ENCODE measurements at regions not wholly inside any gene's neighbourhood (a gene's known extent, or its start where the extent isn't known, plus 50 kb on each side); places are given as distances from the start of the nearest gene placed in this dataset.

GRCh38 chrX:125378205-125378604 is 58.5 kb downstream of the TEX13C start:
- TF ChIP-seq SP1 (IDR thresholded peaks at IDR 0.05) (no peak), SUZ12 (IDR thresholded peaks at IDR 0.05) (no peak), CTBP1 (IDR thresholded peaks at IDR 0.05; ENCODE audit: borderline replicate concordance) (no peak)
- TF ChIP-seq, protein P1, sequence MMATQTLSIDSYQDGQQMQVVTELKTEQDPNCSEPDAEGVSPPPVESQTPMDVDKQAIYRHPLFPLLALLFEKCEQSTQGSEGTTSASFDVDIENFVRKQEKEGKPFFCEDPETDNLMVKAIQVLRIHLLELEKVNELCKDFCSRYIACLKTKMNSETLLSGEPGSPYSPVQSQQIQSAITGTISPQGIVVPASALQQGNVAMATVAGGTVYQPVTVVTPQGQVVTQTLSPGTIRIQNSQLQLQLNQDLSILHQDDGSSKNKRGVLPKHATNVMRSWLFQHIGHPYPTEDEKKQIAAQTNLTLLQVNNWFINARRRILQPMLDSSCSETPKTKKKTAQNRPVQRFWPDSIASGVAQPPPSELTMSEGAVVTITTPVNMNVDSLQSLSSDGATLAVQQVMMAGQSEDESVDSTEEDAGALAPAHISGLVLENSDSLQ (IDR thresholded peaks at IDR 0.05): 0 out of 2 replicates have a peak, but pooled peaks have one; percentile 6
- CTCF ChIA-PET: no interaction called here
- DNase-seq (ENCODE audit: extremely low spot score): no peak
- POLR2A ChIA-PET: no interaction called here

DNA sequence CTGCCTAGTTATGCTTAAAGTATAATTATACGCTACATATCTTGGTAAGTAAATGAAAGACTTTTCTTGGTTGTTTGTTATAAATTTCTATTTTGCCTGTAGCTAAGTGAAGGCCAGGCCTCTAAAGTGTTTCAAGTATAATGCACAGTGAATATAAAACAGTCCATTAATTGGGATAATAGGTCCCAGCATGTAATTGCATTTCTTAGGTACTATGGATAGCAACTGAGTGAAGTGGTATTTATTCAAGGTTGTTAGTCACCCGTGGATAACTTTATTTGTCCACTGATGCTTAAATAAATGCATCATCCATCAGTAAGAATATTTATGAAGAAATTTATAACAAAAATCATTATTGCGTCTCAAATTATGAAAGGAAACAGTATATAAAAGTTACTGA is 59.1 kb downstream of the TEX13C start:
- DNase-seq (ENCODE audit: extremely low spot score): no peak
- no peak for TF ChIP-seq FOXK2 (IDR thresholded peaks at IDR 0.05)
- no peak for TF ChIP-seq FOXM1 (IDR thresholded peaks at IDR 0.05; ENCODE audit: borderline replicate concordance)
- no peak for TF ChIP-seq ARNT (IDR thresholded peaks at IDR 0.05)
- TF ChIP-seq FOXA1 (IDR thresholded peaks at IDR 0.05): no peak
- no peak for TF ChIP-seq L3MBTL2 (conservative IDR thresholded peaks at IDR 0.05)
- no peak for TF ChIP-seq HDGF (IDR thresholded peaks at IDR 0.05; ENCODE audit: borderline replicate concordance)
- no peak for TF ChIP-seq TARDBP (IDR thresholded peaks at IDR 0.05)
- no peak for TF ChIP-seq BHLHE40 (IDR thresholded peaks at IDR 0.05; ENCODE audit: borderline replicate concordance)
- TF ChIP-seq NFRKB (IDR thresholded peaks at IDR 0.05): no peak
- POLR2A ChIA-PET: no interaction called here
- CTCF ChIA-PET: no interaction called here

DNA sequence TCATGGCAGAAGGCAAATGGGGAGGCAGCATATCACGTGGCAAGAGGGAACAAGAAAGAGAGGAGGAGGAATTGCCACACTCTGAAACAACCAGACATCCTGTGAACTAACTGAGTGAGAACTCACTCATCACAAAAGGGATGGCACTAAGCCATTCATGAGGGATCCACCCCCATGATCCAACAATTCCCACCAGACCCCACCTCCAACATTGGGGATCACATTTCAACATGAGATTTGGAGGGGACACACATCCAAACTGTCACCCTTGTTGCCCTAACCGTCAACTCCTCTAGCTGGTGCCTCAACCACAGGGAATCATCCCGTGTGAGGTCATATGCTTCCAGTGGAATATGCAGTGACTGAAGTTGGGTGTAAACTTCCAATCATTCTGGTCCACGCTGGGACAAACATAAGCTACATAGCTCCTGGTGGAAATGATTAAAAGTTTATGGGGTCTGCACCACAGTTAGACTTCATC is 62.5 kb downstream of the TEX13C start:
- ChIA-PET CTCF (no interaction called here), POLR2A (no interaction called here)
- no peak for DNase-seq (ENCODE audit: extremely low spot score)
- no peak for TF ChIP-seq FOXM1 (IDR thresholded peaks at IDR 0.05; ENCODE audit: borderline replicate concordance)
- no peak for TF ChIP-seq NFRKB (IDR thresholded peaks at IDR 0.05)
- no peak for TF ChIP-seq ZNF384 (IDR thresholded peaks at IDR 0.05)
- TF ChIP-seq, protein P1 (IDR thresholded peaks at IDR 0.05): no peak
- TF ChIP-seq SUZ12 (IDR thresholded peaks at IDR 0.05): no peak

DNA sequence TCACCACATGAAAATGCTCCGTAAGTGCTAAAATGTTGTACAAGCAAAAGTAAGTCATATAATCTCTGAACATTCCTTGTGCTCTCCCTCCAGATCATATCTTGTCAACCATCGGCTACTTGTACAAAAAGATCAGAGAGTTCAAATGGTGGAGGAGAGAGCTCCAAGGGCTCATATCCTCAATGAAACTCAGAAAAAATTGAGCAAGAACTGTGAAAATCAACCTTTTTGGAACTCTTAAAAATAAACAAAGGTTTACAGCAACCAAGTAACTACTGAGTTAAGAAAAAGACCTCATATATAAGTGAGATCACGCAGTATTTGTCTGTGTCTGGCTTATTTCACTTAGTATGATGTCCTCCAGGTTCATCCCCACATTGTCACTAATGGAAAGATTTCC is 63.2 kb downstream of the TEX13C start:
- no peak for DNase-seq (ENCODE audit: extremely low spot score)
- TF ChIP-seq LEF1 (IDR thresholded peaks at IDR 0.05; ENCODE audit: borderline replicate concordance) (no peak), ZNF384 (IDR thresholded peaks at IDR 0.05) (no peak), SUZ12 (IDR thresholded peaks at IDR 0.05) (no peak), HDGF (IDR thresholded peaks at IDR 0.05; ENCODE audit: borderline replicate concordance) (no peak), FOXK2 (IDR thresholded peaks at IDR 0.05) (no peak), SP1 (IDR thresholded peaks at IDR 0.05) (no peak), CTBP1 (IDR thresholded peaks at IDR 0.05; ENCODE audit: borderline replicate concordance) (no peak), ELF4 (IDR thresholded peaks at IDR 0.05) (no peak), FOXM1 (IDR thresholded peaks at IDR 0.05; ENCODE audit: borderline replicate concordance) (no peak), L3MBTL2 (conservative IDR thresholded peaks at IDR 0.05) (no peak), TARDBP (IDR thresholded peaks at IDR 0.05) (no peak), BHLHE40 (IDR thresholded peaks at IDR 0.05; ENCODE audit: borderline replicate concordance) (no peak), ARNT (IDR thresholded peaks at IDR 0.05) (no peak), FOXA1 (IDR thresholded peaks at IDR 0.05) (no peak), NFRKB (IDR thresholded peaks at IDR 0.05) (no peak)
- TF ChIP-seq, protein P1 (IDR thresholded peaks at IDR 0.05): no peak
- ChIA-PET POLR2A (no interaction called here), CTCF (no interaction called here)

DNA sequence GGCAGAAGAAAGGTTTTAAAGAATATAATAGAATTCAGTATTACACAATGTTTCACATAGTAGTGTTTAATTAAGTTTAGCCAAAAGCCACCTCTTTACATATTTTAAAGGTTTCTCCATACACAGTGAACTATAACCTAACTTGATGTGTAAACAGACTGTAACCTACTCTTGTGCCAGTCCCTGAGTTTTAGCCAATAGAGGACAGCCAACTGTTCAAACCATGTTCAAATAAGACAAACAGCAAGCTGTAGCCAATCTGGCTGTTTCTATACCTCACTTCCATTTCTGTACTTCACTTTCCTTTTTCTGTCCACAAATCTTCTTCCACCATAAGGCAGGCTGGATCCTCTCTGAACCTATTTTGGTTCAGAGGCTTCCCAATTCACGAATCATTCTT is 65.2 kb downstream of the TEX13C start:
- no peak for TF ChIP-seq L3MBTL2 (conservative IDR thresholded peaks at IDR 0.05)
- TF ChIP-seq FOXK2 (IDR thresholded peaks at IDR 0.05): no peak
- no peak for TF ChIP-seq SUZ12 (IDR thresholded peaks at IDR 0.05)
- TF ChIP-seq NFRKB (IDR thresholded peaks at IDR 0.05): no peak
- no peak for TF ChIP-seq LEF1 (IDR thresholded peaks at IDR 0.05; ENCODE audit: borderline replicate concordance)
- TF ChIP-seq CTBP1 (IDR thresholded peaks at IDR 0.05; ENCODE audit: borderline replicate concordance): no peak
- TF ChIP-seq SP1 (IDR thresholded peaks at IDR 0.05): no peak
- TF ChIP-seq ELF4 (IDR thresholded peaks at IDR 0.05): no peak
- TF ChIP-seq, protein P1 (IDR thresholded peaks at IDR 0.05): no peak
- no peak for TF ChIP-seq FOXA1 (IDR thresholded peaks at IDR 0.05)
- no peak for DNase-seq (ENCODE audit: extremely low spot score)
- ChIA-PET POLR2A (no interaction called here), CTCF (no interaction called here)

DNA sequence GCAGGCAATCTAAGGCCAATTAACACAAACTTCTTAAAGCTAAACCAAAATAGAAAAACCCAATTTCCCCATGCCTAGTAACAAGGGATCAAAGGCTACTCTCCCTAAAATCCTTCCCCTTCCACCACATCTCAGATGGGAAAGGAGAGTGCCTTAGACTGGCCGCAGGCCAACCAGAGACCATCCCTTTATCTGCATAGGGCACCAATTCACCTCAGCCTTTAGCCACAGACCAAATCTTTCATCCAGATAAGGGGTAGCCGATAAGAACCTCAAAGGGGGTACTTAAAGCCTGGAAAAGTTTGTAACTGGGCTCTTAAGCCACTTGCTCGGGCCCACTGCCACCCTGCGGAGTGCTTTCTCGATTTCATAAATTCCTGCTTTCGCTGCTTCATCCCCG is 68.3 kb downstream of the TEX13C start:
- no peak for DNase-seq (ENCODE audit: extremely low spot score)
- CTCF ChIA-PET: no interaction called here
- TF ChIP-seq LEF1 (IDR thresholded peaks at IDR 0.05; ENCODE audit: borderline replicate concordance) (no peak), FOXA1 (IDR thresholded peaks at IDR 0.05) (no peak), CTBP1 (IDR thresholded peaks at IDR 0.05; ENCODE audit: borderline replicate concordance) (no peak), L3MBTL2 (conservative IDR thresholded peaks at IDR 0.05) (no peak), ELF4 (IDR thresholded peaks at IDR 0.05) (no peak), ZNF384 (IDR thresholded peaks at IDR 0.05) (no peak), FOXM1 (IDR thresholded peaks at IDR 0.05; ENCODE audit: borderline replicate concordance) (no peak), FOXK2 (IDR thresholded peaks at IDR 0.05) (no peak), BHLHE40 (IDR thresholded peaks at IDR 0.05; ENCODE audit: borderline replicate concordance) (no peak), SUZ12 (IDR thresholded peaks at IDR 0.05) (no peak), SP1 (IDR thresholded peaks at IDR 0.05) (no peak), HDGF (IDR thresholded peaks at IDR 0.05; ENCODE audit: borderline replicate concordance) (no peak), ARNT (IDR thresholded peaks at IDR 0.05) (no peak), TARDBP (IDR thresholded peaks at IDR 0.05) (no peak), NFRKB (IDR thresholded peaks at IDR 0.05) (no peak)
- TF ChIP-seq, protein P1 (IDR thresholded peaks at IDR 0.05): no peak
- POLR2A ChIA-PET: no interaction called here
